Caco-2 (cell line): ENCODE measurements at regions not wholly inside any gene's neighbourhood (a gene's known extent, or its start where the extent isn't known, plus 50 kb on each side); places are given as distances from the start of the nearest gene placed in this dataset.

Source experiments
- BruUV-seq: library from RNA; stranded (reverse); fragments of 400-500 nt; replicated peaks from 2 replicates; lab custom pipeline; 2021; lab: Mats Ljungman, UMichigan
- CTCF ChIA-PET: fragments of 300-600 bp; sonication (Branson Sonifier 250); formaldehyde crosslinking; loops from one replicate; lab custom pipeline; 2022; ENCODE audit warnings: antibody characterized with exemption; lab: Charles Lee
- POLR2A ChIA-PET: fragments of 300-600 bp; sonication (Branson Sonifier 250); formaldehyde crosslinking; loops from one replicate; lab custom pipeline; 2022; ENCODE audit warnings: antibody characterized with exemption; lab: Charles Lee
- DNase-seq, 2 experiments: peaks; one replicate each; pipeline versions ENCODE4 v3.0.0 to v3.0.0-alpha.2; 2020 to 2022
- H3K27me3 ChIP-seq: replicated peaks from 2 replicates; pipeline ENCODE4 v1.6.0; 2011; ENCODE audit warnings: low read length; ENCODE audit not compliant: control insufficient read depth, insufficient read depth
- H3K36me3 ChIP-seq: 2 replicates; pipeline ENCODE4 v1.5.1; 2011; ENCODE audit warnings: low read length; ENCODE audit not compliant: control insufficient read depth, insufficient read depth
- H3K4me1 ChIP-seq: fragments of 250-450 bp; sonication (Bioruptor Pico); 2 replicates; pipeline ENCODE4 v1.5.1; 2020; ENCODE audit warnings: mild to moderate bottlenecking
- H3K4me3 ChIP-seq: 2 replicates; pipeline ENCODE4 v1.5.1; 2011; ENCODE audit warnings: low read depth, mild to moderate bottlenecking, control low read depth, low read length
- H3K9me3 ChIP-seq: fragments of 250-450 bp; sonication (Bioruptor Pico); 2 replicates; pipeline ENCODE4 v1.5.1; 2020; ENCODE audit warnings: mild to moderate bottlenecking, moderate library complexity
- H3K27ac Mint-ChIP-seq: one replicate; pipeline ENCODE4 v1.8.0; 2022; ENCODE audit warnings: mixed read lengths; ENCODE audit not compliant: unreplicated experiment
- H3K27me3 Mint-ChIP-seq: one replicate; pipeline ENCODE4 v1.8.0; 2022; ENCODE audit warnings: mixed read lengths; ENCODE audit not compliant: insufficient read depth, unreplicated experiment
- H3K36me3 Mint-ChIP-seq: one replicate; pipeline ENCODE4 v1.8.0; 2022; ENCODE audit warnings: mild to moderate bottlenecking, mixed read lengths; ENCODE audit not compliant: insufficient read depth, unreplicated experiment
- H3K4me1 Mint-ChIP-seq: one replicate; pipeline ENCODE4 v1.8.0; 2022; ENCODE audit warnings: low read depth, mixed read lengths; ENCODE audit not compliant: unreplicated experiment
- H3K4me3 Mint-ChIP-seq: one replicate; pipeline ENCODE4 v1.8.0; 2022; ENCODE audit warnings: mild to moderate bottlenecking, moderate library complexity, mixed read lengths; ENCODE audit not compliant: unreplicated experiment
- H3K9me3 Mint-ChIP-seq: one replicate; pipeline ENCODE4 v1.8.0; 2022; ENCODE audit warnings: mixed read lengths; ENCODE audit not compliant: unreplicated experiment
- CTCF ChIP-seq, 2 experiments: fragments of 200-600 bp in 1 of 2; IDR thresholded peaks; 1 replicate in 1 of 2; 2 replicates in 1 of 2; pipeline versions ENCODE4 v1.5.1 to v1.8.0; 2011 to 2022; ENCODE audit warnings: antibody characterized with exemption in 1 of 2, control low read depth in 1 of 2, inconsistent platforms in 1 of 2, low read depth in 1 of 2, low read length in 1 of 2, mild to moderate bottlenecking in 1 of 2, moderate library complexity in 1 of 2; ENCODE audit not compliant: insufficient read depth in 1 of 2, severe bottlenecking in 1 of 2, unreplicated experiment in 1 of 2
- intact Hi-C: fragments of 100-400 bp; cut with micrococcal nuclease; formaldehyde crosslinking; loops from one replicate; pipeline ENCODE4 v1.10.0; 2022; ENCODE audit not compliant: unreplicated experiment

GRCh38 chr20:10789386-10789785, 115.6 kb upstream of the JAG1 start:
- Histone ChIP-seq H3K4me1 (peaks cover 8% of the 10 kb centered on the region), H3K36me3 (no peaks in the 10 kb centered on the region), H3K9me3 (no peaks in the 10 kb centered on the region), H3K27me3 (no peaks in the 10 kb centered on the region), H3K4me3 (no peak overlapping the region)
- Mint-ChIP-seq H3K27me3 (no peaks in the 10 kb centered on the region), H3K9me3 (peaks cover 6% of the 10 kb centered on the region), H3K4me3 (no peak overlapping the region), H3K36me3 (no peaks in the 10 kb centered on the region), H3K4me1 (peaks cover 5% of the 10 kb centered on the region), H3K27ac (no peak overlapping the region)
- DNase-seq, result no peak
- intact Hi-C loops, result no loop called here
- ChIA-PET CTCF (no interaction called here), POLR2A (no interaction called here)
- BruUV-seq, result no TSS peak
- TF ChIP-seq CTCF (IDR thresholded peaks at IDR 0.05; ENCODE audit: insufficient read depth in 1 of 2, low read depth in 1 of 2, low read length in 1 of 2, severe bottlenecking in 1 of 2, unreplicated experiment in 1 of 2), result no peak

- peaks cover 4% of the 10 kb centered on the region; the same call in 1 of the 2 replicates for H3K4me1 ChIP-seq
- peaks cover 5% of the 10 kb centered on the region for H3K4me1 Mint-ChIP-seq
- BruUV-seq, result no TSS peak
- no peak overlapping the region for H3K4me3 ChIP-seq
- DNase-seq, result no peak
- ChIA-PET CTCF (no interaction called here), POLR2A (interaction anchor here (0.6 kb wide), 1 partner anchor 913 kb away, joined by 9 read pairs; no protein-coding TSS in a partner anchor)
- intact Hi-C loops, result no loop called here
- H3K9me3 Mint-ChIP-seq, result peaks cover 6% of the 10 kb centered on the region
- H3K4me3 Mint-ChIP-seq, result no peak overlapping the region
- H3K36me3 Mint-ChIP-seq, result no peaks in the 10 kb centered on the region
- no peak overlapping the region for H3K27ac Mint-ChIP-seq
- H3K27me3 ChIP-seq, result no peaks in the 10 kb centered on the region
- no peak for TF ChIP-seq CTCF (IDR thresholded peaks at IDR 0.05; ENCODE audit: insufficient read depth in 1 of 2, low read depth in 1 of 2, low read length in 1 of 2, severe bottlenecking in 1 of 2, unreplicated experiment in 1 of 2)
- H3K36me3 ChIP-seq, result no peaks in the 10 kb centered on the region
- no peaks in the 10 kb centered on the region for H3K27me3 Mint-ChIP-seq
- no peaks in the 10 kb centered on the region for H3K9me3 ChIP-seq
These were observed 116.2 kb upstream of the JAG1 start for GRCh38 chr20:10790013-10790412.

GRCh38 chr20:10792291-10792690, 118.5 kb upstream of the JAG1 start:
- Histone ChIP-seq H3K36me3 (no peaks in the 10 kb centered on the region), H3K9me3 (no peaks in the 10 kb centered on the region), H3K4me3 (no peak overlapping the region), H3K4me1 (no peaks in the 10 kb centered on the region), H3K27me3 (no peaks in the 10 kb centered on the region)
- Mint-ChIP-seq H3K27ac (no peak overlapping the region), H3K4me3 (no peak overlapping the region), H3K9me3 (peaks cover 6% of the 10 kb centered on the region), H3K4me1 (peaks cover 5% of the 10 kb centered on the region), H3K36me3 (no peaks in the 10 kb centered on the region), H3K27me3 (no peaks in the 10 kb centered on the region)
- ChIA-PET POLR2A (no interaction called here), CTCF (no interaction called here)
- intact Hi-C loops, result no loop called here
- BruUV-seq, result no TSS peak
- no peak for DNase-seq
- TF ChIP-seq CTCF (IDR thresholded peaks at IDR 0.05; ENCODE audit: insufficient read depth in 1 of 2, low read depth in 1 of 2, low read length in 1 of 2, severe bottlenecking in 1 of 2, unreplicated experiment in 1 of 2), result no peak
